OCI-LY1 (cell line): ENCODE measurements at regions not wholly inside any gene's neighbourhood (a gene's known extent, or its start where the extent isn't known, plus 50 kb on each side); places are given as distances from the start of the nearest gene placed in this dataset.

Experiments used
- H2AFZ ChIP-seq: fragments of 200-600 bp; sonication (generic), shearing (Covaris generic); 2 replicates; pipeline ENCODE4 v1.6.0; 2014; ENCODE audit warnings: antibody characterized with exemption, mild to moderate bottlenecking, low read length
- H3F3A ChIP-seq: fragments of 200-600 bp; sonication (generic), shearing (Covaris generic); 2 replicates; pipeline ENCODE4 v1.6.0; 2014; ENCODE audit warnings: mild to moderate bottlenecking, antibody characterized with exemption, low read length, moderate library complexity; ENCODE audit not compliant: insufficient read depth
- H3K27ac ChIP-seq: fragments of 200-600 bp; sonication (generic); 2 replicates; pipeline ENCODE4 v1.5.1; 2014; ENCODE audit warnings: low read length, mixed run types, mild to moderate bottlenecking, low read depth; ENCODE audit not compliant: poor library complexity, severe bottlenecking
- H3K27me3 ChIP-seq: fragments of 200-600 bp; sonication (generic); 2 replicates; pipeline ENCODE4 v1.6.0; 2014; ENCODE audit warnings: antibody characterized with exemption, mild to moderate bottlenecking, low read length, moderate library complexity; ENCODE audit not compliant: insufficient read depth
- H3K36me3 ChIP-seq: fragments of 200-600 bp; sonication (generic); 2 replicates; pipeline ENCODE4 v1.6.1; 2014; ENCODE audit warnings: mild to moderate bottlenecking, antibody characterized with exemption, low read length, moderate library complexity, mixed read lengths; ENCODE audit not compliant: insufficient read depth
- H3K4me1 ChIP-seq: fragments of 200-600 bp; sonication (generic); 2 replicates; pipeline ENCODE4 v1.5.1; 2014; ENCODE audit warnings: mild to moderate bottlenecking, low read length, moderate library complexity; ENCODE audit not compliant: insufficient read depth, severe bottlenecking
- H3K4me2 ChIP-seq: fragments of 200-600 bp; sonication (generic), shearing (Covaris generic); 2 replicates; pipeline ENCODE4 v1.6.1; 2014; ENCODE audit warnings: low read length
- H3K4me3 ChIP-seq: fragments of 200-600 bp; sonication (generic); 2 replicates; pipeline ENCODE4 v1.5.1; 2014; ENCODE audit warnings: low read length, low read depth, mild to moderate bottlenecking, mixed read lengths; ENCODE audit not compliant: poor library complexity, severe bottlenecking
- H3K79me2 ChIP-seq: fragments of 200-600 bp; shearing (Covaris generic); 2 replicates; pipeline ENCODE4 v1.6.1; 2016; ENCODE audit warnings: mixed run types, low read length, mixed read lengths; ENCODE audit not compliant: insufficient read depth
- H3K9ac ChIP-seq: fragments of 200-600 bp; sonication (generic), shearing (Covaris generic); 2 replicates; pipeline ENCODE4 v1.6.1; 2014; ENCODE audit warnings: mild to moderate bottlenecking, low read length, mixed read lengths
- H3K9me2 ChIP-seq: fragments of 200-600 bp; sonication (generic), shearing (Covaris generic); 2 replicates; pipeline ENCODE4 v1.6.1; 2014; ENCODE audit warnings: low read depth, mild to moderate bottlenecking, low read length, mixed read lengths
- H3K9me3 ChIP-seq: fragments of 200-600 bp; shearing (Covaris generic); 2 replicates; pipeline ENCODE4 v1.6.1; 2014; ENCODE audit warnings: low read length, mixed read lengths
- H4K20me1 ChIP-seq: fragments of 200-600 bp; sonication (generic), shearing (Covaris generic); 2 replicates; pipeline ENCODE4 v1.6.0; 2016; ENCODE audit warnings: mild to moderate bottlenecking, low read length; ENCODE audit not compliant: insufficient read depth
- CTCF ChIP-seq: fragments of 200-600 bp; sonication (generic), shearing (Covaris generic); IDR thresholded peaks from 2 replicates; pipeline ENCODE4 v1.5.1; 2017; ENCODE audit warnings: mild to moderate bottlenecking, antibody characterized with exemption, low read length, moderate library complexity, mixed read lengths
- EZH2 ChIP-seq: fragments of 200-600 bp; sonication (generic), shearing (Covaris generic); IDR thresholded peaks from 2 replicates; pipeline ENCODE4 v1.8.0; 2017; ENCODE audit warnings: borderline replicate concordance, mixed run types, mild to moderate bottlenecking, antibody characterized with exemption, low read length, moderate library complexity, mixed read lengths

- H3K27me3 ChIP-seq = peaks cover 4% of the 10 kb centered on the region; the same call in 1 of the 2 replicates
- H3K9ac ChIP-seq = no peak overlapping the region
- H3K36me3 ChIP-seq = no peaks in the 10 kb centered on the region
- TF ChIP-seq EZH2 (no peak), CTCF (no peak)
- H3K79me2 ChIP-seq = no peaks in the 10 kb centered on the region
- no peak overlapping the region for H3K27ac ChIP-seq
- H3K4me2 ChIP-seq = no peak overlapping the region
- no peak overlapping the region for H3K4me3 ChIP-seq
- no peaks in the 10 kb centered on the region for H3K9me3 ChIP-seq
- H4K20me1 ChIP-seq = no peaks in the 10 kb centered on the region
- no peaks in the 10 kb centered on the region for H3F3A ChIP-seq
- H3K4me1 ChIP-seq = no peaks in the 10 kb centered on the region
- H2AFZ ChIP-seq = no peak overlapping the region
- no peaks in the 10 kb centered on the region for H3K9me2 ChIP-seq
Observed at GRCh38 chr7:156240532-156240931, 400.0 kb upstream of the RNF32 start.

GRCh38 chr7:156238366-156239133 is 402.0 kb upstream of the RNF32 start:
- H3K36me3 ChIP-seq = no peaks in the 10 kb centered on the region
- no peak overlapping the region for H2AFZ ChIP-seq
- H3K9me3 ChIP-seq = no peaks in the 10 kb centered on the region
- no peaks in the 10 kb centered on the region for H3K79me2 ChIP-seq
- no peak overlapping the region for H3K4me3 ChIP-seq
- H3K27me3 ChIP-seq = peaks cover 4% of the 10 kb centered on the region
- no peaks in the 10 kb centered on the region for H3K4me1 ChIP-seq
- TF ChIP-seq EZH2 (no peak), CTCF (no peak)
- no peaks in the 10 kb centered on the region for H3K9me2 ChIP-seq
- H3K9ac ChIP-seq = no peak overlapping the region
- H3K27ac ChIP-seq = no peak overlapping the region
- H4K20me1 ChIP-seq = no peaks in the 10 kb centered on the region
- no peak overlapping the region for H3K4me2 ChIP-seq
- no peaks in the 10 kb centered on the region for H3F3A ChIP-seq

GRCh38 chr7:156237614-156238013 is 403.0 kb upstream of the RNF32 start:
- Histone ChIP-seq H3K36me3 (no peaks in the 10 kb centered on the region), H3K27ac (no peak overlapping the region), H4K20me1 (no peaks in the 10 kb centered on the region), H2AFZ (no peak overlapping the region), H3K4me1 (no peaks in the 10 kb centered on the region), H3K27me3 (peaks cover 4% of the 10 kb centered on the region), H3K79me2 (no peaks in the 10 kb centered on the region), H3K9me3 (no peaks in the 10 kb centered on the region), H3K4me2 (no peak overlapping the region), H3K9ac (no peak overlapping the region), H3F3A (no peaks in the 10 kb centered on the region), H3K4me3 (no peak overlapping the region), H3K9me2 (no peaks in the 10 kb centered on the region)
- TF ChIP-seq CTCF (no peak), EZH2 (no peak)
